RCC 7860 (cell line): ENCODE measurements at regions not wholly inside any gene's neighbourhood (a gene's known extent, or its start where the extent isn't known, plus 50 kb on each side); places are given as distances from the start of the nearest gene placed in this dataset.
"Not testable (repeated sequence)": the region's sequence is repeated elsewhere in the genome, so short reads cannot be mapped to it uniquely, and the experiment has no call there.

Experiments
- DNase-seq: peaks from one replicate; pipeline ENCODE4 v3.0.0-alpha.2; 2015; ENCODE audit warnings: low spot score
- FAIRE-seq: peaks from 2 replicates; lab custom pipeline; 2012; peaks lifted over from hg19 to GRCh38; lab: Jason Lieb, UNC

GRCh38 chr12:63415357-63415756, 252.9 kb downstream of the DPY19L2 start:
- FAIRE-seq = no peak
- DNase-seq = no peak

GRCh38 chr12:63410197-63410596, 258.1 kb downstream of the DPY19L2 start:
- no peak for DNase-seq
- FAIRE-seq = no peak

GRCh38 chr12:63406781-63407180, 255.8 kb upstream of the AVPR1A start:
- no peak for DNase-seq
- FAIRE-seq = no peak

DNA sequence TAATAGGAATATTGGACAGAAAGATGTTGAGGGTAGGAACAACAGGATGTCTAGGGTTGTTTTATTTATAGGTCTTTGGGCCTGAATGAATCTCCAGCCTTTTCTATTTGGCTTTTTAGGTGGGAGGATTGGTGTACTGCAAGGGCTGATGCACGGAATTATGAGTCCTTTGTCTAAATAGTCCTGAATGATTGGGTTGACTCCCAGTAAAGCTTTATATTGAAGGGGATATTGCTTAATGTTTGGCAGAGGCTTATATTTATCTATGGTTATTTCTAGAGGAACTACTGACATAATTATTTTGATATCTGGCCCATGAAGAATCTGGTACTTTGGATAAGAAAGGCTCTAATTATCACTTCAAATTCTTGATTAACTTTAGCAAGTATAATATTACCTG, 253.6 kb upstream of the AVPR1A start:
- no peak for FAIRE-seq
- DNase-seq = no peak

- no peak for FAIRE-seq
- DNase-seq = no peak
These were observed 252.3 kb upstream of the AVPR1A start for GRCh38 chr12:63403256-63403655.

- no peak for FAIRE-seq
- DNase-seq = no peak
These were observed 249.7 kb upstream of the AVPR1A start for GRCh38 chr12:63400718-63401117.

DNA sequence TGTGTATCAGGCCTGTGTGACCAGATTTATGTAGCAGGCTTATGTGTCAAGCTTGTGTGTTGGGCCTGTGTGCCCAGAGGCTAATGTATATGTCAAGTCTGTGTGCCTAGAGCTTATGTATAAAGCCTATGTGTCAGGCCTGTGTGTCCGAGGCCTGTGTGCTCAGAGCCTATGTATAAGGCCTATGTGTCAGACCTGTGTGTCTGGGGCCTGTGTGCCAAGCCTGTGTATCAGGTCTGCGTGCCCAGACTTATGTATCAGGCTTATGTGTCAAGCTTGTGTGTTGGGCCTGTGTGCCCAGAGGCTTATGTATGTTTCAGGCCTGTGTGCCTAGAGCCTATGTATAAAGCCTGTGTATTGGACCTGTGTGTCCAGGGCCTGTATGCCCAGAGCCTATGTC, 249.3 kb upstream of the AVPR1A start:
- no peak for DNase-seq
- no peak for FAIRE-seq

- no peak for FAIRE-seq
These were observed 246.8 kb upstream of the AVPR1A start for GRCh38 chr12:63397807-63398206.

GRCh38 chr12:63396135-63396534, 245.1 kb upstream of the AVPR1A start:
- DNase-seq = no peak
- FAIRE-seq = no peak

More at GRCh38 chr12:63397807-63398206, 246.8 kb upstream of the AVPR1A start:
- DNase-seq = no peak

DNA sequence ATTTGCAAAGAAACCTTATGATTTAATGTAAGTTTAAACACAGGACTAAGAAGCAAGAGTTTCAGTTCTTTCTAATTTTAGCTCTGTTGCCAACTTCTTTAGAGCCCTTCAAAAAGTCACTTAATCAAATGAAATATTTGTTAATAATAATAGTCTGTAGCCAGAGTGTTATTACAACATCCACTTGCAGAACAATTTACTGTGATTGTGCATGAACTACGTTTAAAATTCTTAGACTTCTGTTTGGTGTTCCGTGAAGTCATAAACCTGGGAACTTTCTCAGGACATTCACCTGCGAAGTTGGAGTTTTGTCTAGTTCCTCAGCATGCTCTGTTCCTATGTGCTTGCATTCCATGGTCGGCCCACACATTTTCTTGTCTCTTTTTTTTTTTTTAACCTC, 244.0 kb upstream of the AVPR1A start:
- DNase-seq (no peak), FAIRE-seq (no peak)

DNA sequence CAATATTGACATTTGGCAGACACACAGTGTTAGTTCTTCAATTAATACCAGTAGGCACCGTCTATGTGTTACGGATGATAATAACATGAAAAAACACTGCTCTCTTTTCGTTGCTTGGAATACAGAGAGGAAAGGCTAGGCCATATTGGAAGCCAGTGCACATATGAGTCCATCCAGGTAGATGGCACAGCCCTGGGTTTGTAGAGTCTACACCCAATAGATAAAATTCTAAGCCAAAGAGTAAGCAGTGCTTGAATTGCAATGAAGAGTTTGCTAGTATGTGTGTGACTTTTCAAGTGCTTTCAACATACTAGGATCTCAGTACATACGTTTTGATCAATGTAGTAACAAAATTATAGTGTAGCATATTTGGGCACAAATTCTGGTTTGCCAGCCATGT, 243.3 kb upstream of the AVPR1A start:
- DNase-seq (no peak), FAIRE-seq (no peak)

DNA sequence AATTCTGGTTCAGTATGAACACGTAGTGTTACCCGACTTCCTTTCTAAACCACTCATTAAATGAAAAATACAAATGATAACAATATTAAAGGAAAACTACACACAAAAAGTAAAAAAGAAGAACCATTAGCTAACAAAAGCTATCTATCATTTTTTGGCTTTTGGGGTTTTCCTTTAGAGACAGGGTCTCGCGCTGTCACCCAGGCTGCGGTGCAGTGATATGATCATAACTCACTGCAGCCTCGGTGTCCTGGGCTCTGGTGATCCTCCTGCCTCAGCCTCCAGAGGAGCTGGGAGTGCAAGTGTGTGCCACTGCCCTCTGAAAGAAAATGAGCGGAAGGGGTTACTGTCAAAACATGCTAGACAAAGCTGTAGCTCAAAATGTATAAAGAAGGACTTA, 238.2 kb upstream of the AVPR1A start:
- FAIRE-seq (no peak), DNase-seq (no peak)

DNA sequence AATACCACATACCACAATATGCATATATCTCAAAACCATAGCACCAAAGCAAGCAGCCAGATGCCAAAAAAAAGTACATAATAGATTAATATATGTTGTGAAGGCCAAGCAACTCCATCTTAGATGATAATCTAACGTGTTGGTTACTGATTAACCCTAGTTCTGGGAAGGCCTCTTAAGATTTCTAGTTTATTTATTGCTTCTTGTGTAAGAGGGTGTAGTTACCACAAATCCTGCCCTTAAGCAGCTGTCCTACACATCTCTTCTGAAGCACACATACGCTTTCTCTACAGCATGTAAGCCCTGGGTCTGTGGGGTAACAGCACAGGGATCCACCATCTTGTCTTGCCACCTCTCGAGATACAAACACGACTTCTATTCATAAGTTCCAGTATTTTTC, 236.8 kb upstream of the AVPR1A start:
- FAIRE-seq = no peak

GRCh38 chr12:63382930-63383329, 231.9 kb upstream of the AVPR1A start:
- DNase-seq (no peak), FAIRE-seq (no peak)

More for the DNA sequence above, 236.8 kb upstream of the AVPR1A start:
- no peak for DNase-seq

DNA sequence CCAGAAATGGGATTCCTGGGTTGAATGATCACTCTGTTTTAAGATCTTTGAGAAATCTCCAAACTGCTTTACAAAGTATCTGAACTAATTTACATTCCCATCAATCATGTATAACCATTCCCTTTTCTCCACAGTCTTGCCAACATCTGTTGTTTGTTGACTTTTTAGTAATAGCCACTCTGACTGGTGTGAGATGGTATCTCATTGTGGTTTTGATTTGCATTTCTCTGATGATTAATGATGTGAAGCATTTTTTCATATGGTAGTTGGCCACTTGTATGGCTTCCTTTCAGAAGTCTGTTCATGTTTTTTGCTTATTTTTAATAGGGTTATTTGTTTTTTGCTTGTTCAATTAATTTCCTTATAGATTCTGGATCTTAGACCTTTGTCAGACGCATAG, 211.8 kb upstream of the AVPR1A start:
- FAIRE-seq (no peak), DNase-seq (no peak)

GRCh38 chr12:63362166-63362565, 211.2 kb upstream of the AVPR1A start:
- no peak for FAIRE-seq
- no peak for DNase-seq

DNA sequence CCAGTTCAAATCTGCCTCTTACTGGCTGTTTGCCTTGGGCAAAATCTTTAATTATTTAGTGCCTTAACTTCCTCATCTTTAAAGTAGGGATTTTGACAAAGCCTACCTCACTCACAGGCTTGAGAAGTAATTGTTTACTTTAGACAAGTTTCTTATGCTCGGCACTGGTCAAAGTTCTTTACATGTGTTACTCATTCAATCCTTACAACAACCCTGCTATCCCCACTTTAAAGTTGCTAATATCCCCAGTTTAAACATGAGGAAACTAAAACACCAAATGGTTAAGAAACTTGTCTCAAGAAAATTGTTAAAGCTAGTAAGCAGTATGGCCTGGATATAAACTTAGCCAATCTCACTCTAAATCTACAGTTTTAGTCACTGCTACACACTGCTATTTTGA, 204.0 kb upstream of the AVPR1A start:
- FAIRE-seq = no peak
- no peak for DNase-seq

DNA sequence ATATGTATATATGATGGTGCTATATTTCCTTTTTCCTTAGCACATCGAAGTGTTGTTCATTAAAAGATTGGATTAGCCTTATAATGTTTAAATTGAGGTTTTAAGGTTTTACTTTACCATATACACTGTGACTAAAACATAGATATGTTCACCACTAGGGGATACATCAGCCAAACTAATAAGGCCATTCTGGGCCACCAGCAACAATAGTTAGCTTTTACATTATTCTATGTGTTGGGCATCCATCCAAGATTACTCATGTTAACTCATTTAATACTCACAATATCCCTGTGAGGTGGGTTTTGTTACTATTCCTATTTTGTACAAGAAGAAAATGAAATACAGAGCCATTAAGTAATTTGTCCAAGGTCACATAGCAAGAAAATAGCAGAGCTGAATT, 202.6 kb upstream of the AVPR1A start:
- no peak for FAIRE-seq
- DNase-seq = no peak

DNA sequence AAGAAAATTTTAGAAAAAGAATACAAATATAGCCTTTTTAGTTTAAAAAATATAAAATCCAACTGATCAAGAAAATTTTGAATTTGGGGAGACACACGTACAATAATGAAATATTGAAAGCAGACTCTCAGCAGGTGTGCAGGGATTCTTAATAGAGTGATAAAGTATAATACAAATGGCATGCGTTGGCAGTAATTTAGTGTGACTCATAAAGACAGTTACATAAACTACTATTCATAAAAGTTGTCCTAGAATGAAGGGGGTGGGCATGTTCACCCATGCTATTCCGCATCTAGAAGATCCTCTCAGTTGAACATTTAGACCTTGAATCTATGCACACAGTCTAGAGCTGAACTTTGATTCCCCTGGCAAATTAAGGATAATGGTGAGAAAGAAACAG, 200.4 kb upstream of the AVPR1A start:
- DNase-seq = no peak
- FAIRE-seq = no peak

DNA sequence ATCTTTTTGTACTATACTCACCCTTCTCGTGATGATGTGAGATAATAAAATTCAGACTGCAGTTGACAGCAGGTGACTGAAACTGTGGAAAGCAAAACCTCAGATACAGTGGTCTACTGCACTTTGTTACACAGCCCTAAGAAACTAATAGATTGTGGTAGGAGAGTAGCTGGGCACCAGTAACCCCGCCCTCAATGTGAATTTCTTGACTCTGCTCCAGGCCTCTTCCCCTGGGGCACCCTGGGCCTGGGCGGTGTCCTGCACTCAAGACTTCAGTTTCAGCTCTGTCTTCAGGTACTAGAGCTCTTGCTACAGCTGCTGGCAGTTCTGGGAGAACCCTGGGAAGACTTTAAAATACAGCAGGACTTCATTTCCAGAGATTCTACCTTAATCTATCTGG, 197.6 kb upstream of the AVPR1A start:
- FAIRE-seq (no peak), DNase-seq (no peak)

DNA sequence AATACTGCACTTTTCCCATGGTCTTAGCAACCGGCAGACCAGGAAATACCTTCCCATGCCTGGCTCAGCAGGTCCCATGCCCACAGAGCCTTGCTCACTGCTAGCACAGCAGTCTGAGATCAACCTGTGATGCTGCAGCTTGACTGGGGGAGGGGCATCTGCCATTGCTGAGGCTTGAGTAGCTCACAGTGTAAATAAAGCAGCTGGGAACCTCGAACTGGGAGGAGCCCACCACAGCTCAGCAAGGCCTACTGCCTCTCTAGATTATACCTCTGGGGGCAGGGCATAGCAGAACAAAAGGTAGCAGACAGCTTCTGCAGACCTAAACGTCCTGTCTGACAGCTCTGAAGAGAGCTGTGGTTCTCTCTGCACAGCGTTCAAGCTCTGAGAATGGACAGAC, 186.2 kb upstream of the AVPR1A start:
- FAIRE-seq, DNase-seq: not testable (repeated sequence)

GRCh38 chr12:63326260-63326659, 175.3 kb upstream of the AVPR1A start:
- FAIRE-seq = no peak
- no peak for DNase-seq

DNA sequence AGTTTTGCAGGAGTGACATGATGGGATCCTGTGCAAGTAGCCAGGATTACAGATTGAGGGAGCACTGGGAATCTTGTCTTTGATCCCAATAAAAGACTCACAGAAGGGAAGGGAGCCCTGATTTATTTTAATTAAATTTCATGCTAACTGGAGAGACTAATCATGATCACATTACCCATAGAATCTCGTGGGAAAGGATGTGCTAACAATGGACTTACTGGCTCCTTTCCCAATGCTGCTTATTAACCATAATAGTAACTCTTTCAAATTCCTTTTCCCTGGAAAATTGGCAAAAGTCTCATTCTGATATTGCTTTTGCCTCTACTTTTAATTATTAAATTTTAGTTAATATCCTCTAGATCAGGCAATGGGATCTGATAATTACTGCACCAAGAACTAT, 174.8 kb upstream of the AVPR1A start:
- FAIRE-seq (no peak), DNase-seq (no peak)

GRCh38 chr12:63323942-63324341, 172.9 kb upstream of the AVPR1A start:
- FAIRE-seq = no peak
- no peak for DNase-seq
